OCI-LY1 (cell line): ENCODE measurements at regions not wholly inside any gene's neighbourhood (a gene's known extent, or its start where the extent isn't known, plus 50 kb on each side); places are given as distances from the start of the nearest gene placed in this dataset.

Source experiments
- EZH2 ChIP-seq: fragments of 200-600 bp; sonication (generic), shearing (Covaris generic); IDR thresholded peaks from 2 replicates; pipeline ENCODE4 v1.8.0; 2017; ENCODE audit warnings: borderline replicate concordance, mixed run types, mild to moderate bottlenecking, antibody characterized with exemption, low read length, moderate library complexity, mixed read lengths
- TF ChIP-seq, protein P1 (sequence below): fragments of 200-600 bp; sonication (generic), shearing (Covaris generic); IDR thresholded peaks from 2 replicates; pipeline ENCODE4 v1.5.1; 2017; ENCODE audit warnings: mild to moderate bottlenecking, antibody characterized with exemption, low read length, moderate library complexity, mixed read lengths

GRCh38 chr3:166734734-166735133 lies 645.4 kb downstream of the ZBBX start:
- TF ChIP-seq, protein P1, sequence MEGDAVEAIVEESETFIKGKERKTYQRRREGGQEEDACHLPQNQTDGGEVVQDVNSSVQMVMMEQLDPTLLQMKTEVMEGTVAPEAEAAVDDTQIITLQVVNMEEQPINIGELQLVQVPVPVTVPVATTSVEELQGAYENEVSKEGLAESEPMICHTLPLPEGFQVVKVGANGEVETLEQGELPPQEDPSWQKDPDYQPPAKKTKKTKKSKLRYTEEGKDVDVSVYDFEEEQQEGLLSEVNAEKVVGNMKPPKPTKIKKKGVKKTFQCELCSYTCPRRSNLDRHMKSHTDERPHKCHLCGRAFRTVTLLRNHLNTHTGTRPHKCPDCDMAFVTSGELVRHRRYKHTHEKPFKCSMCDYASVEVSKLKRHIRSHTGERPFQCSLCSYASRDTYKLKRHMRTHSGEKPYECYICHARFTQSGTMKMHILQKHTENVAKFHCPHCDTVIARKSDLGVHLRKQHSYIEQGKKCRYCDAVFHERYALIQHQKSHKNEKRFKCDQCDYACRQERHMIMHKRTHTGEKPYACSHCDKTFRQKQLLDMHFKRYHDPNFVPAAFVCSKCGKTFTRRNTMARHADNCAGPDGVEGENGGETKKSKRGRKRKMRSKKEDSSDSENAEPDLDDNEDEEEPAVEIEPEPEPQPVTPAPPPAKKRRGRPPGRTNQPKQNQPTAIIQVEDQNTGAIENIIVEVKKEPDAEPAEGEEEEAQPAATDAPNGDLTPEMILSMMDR = no peak
- TF ChIP-seq EZH2 = no peak
